ENCODE measurements at regions not wholly inside any gene's neighbourhood (a gene's known extent, or its start where the extent isn't known, plus 50 kb on each side); places are given as distances from the start of the nearest gene placed in this dataset.

GRCh38 chr2:145007960-145008263 lies 488.0 kb upstream of the ZEB2 start:
- in situ Hi-C loops (cut with MboI; ENCODE audit: low pct_unique_long_range_greater_than_20kb, low sequenced_read_pairs, unreplicated experiment), result no loop called here
- TF ChIP-seq, protein P1, sequence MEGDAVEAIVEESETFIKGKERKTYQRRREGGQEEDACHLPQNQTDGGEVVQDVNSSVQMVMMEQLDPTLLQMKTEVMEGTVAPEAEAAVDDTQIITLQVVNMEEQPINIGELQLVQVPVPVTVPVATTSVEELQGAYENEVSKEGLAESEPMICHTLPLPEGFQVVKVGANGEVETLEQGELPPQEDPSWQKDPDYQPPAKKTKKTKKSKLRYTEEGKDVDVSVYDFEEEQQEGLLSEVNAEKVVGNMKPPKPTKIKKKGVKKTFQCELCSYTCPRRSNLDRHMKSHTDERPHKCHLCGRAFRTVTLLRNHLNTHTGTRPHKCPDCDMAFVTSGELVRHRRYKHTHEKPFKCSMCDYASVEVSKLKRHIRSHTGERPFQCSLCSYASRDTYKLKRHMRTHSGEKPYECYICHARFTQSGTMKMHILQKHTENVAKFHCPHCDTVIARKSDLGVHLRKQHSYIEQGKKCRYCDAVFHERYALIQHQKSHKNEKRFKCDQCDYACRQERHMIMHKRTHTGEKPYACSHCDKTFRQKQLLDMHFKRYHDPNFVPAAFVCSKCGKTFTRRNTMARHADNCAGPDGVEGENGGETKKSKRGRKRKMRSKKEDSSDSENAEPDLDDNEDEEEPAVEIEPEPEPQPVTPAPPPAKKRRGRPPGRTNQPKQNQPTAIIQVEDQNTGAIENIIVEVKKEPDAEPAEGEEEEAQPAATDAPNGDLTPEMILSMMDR (IDR thresholded peaks at IDR 0.05; ENCODE audit: extremely low read depth, insufficient read depth, missing control alignments), result no peak
- no peak for DNase-seq (ENCODE audit: low spot score)

DNA sequence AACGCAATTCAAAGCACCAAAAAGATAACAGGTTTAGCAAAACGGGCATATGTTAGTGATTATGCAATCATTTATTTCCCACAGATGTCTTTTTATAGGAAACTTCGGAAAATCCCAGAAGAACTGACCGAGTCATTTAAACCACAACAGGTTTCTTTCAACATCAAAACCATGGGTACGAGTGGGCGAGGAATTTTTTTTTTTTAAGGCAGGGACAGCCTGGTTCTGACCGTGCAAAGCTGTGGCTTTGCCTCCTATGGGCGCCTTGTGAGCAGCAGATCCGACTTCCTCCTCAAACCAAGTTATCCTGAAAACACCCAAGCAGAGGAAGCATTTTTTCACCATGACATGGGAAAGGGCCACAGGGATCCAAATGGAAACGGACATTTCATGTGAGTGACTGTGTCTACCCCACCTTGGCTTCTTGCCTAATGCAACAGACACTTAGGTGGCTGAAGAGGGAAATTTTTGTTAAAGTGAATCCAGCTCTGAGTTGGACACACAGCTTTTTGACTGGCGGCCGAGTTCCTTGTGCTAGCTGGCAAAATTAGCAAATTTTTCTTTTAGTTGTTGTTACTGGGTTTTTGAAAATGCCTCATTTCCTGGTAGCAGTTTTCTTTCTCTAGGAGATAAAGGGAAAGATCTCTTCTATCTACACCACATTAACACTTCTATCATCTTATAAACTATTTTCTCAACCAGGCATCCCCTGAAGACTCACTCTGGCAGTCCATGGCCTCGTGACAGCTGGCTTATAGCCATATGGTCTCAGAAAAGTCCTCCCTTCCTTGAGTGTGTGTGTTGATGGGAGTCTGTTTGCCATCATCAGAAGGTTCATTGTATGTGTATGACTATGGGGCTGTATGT lies 487.4 kb upstream of the ZEB2 start:
- in situ Hi-C loops (cut with MboI; ENCODE audit: low pct_unique_long_range_greater_than_20kb, low sequenced_read_pairs, unreplicated experiment), result no loop called here
- DNase-seq (ENCODE audit: low spot score), result no peak
- TF ChIP-seq, protein P1 (IDR thresholded peaks at IDR 0.05; ENCODE audit: extremely low read depth, insufficient read depth, missing control alignments), result no peak

DNA sequence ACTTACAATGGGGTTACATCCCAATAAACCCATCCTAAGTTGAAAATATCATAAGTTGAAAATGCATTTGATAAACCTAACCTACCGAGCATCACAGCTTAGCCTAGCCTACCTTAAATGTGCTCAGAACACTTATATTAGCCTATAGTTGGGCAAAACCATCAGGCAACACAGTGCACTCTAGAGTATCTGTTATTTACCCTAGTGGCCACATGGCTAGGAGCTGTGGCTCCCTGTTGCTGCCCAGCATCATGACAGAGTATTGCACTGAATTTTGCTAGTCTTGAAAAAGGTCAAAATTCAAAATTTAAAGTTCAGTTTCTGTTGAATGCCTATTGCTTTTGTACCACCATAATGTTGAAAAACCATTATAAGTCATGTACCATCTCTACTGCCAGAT lies 482.7 kb upstream of the ZEB2 start:
- in situ Hi-C loops (cut with MboI; ENCODE audit: low pct_unique_long_range_greater_than_20kb, low sequenced_read_pairs, unreplicated experiment), result no loop called here
- DNase-seq (ENCODE audit: low spot score), result no peak
- TF ChIP-seq, protein P1 (IDR thresholded peaks at IDR 0.05; ENCODE audit: extremely low read depth, insufficient read depth, missing control alignments), result no peak

DNA sequence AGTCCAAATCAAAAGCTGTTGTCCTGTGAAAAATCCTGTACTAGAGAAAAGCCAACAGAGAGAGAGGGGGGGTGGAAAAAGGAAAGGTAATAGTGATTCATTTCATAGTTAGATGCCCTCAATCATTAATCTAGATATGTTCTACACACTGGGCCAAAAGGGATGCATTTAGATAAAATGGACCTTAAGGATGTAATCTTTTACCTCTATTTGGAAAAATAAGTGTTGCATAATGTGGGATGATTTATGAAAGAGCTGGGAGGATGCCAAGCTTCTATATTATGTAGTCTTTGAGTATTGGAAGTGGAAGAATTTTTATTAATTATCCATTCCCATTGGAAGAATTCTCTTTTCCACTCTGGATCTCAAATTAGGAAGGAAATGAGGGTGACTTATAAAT lies 480.5 kb upstream of the ZEB2 start:
- TF ChIP-seq, protein P1 (IDR thresholded peaks at IDR 0.05; ENCODE audit: extremely low read depth, insufficient read depth, missing control alignments), result no peak
- DNase-seq (ENCODE audit: low spot score), result no peak
- in situ Hi-C loops (cut with MboI; ENCODE audit: low pct_unique_long_range_greater_than_20kb, low sequenced_read_pairs, unreplicated experiment), result no loop called here

DNA sequence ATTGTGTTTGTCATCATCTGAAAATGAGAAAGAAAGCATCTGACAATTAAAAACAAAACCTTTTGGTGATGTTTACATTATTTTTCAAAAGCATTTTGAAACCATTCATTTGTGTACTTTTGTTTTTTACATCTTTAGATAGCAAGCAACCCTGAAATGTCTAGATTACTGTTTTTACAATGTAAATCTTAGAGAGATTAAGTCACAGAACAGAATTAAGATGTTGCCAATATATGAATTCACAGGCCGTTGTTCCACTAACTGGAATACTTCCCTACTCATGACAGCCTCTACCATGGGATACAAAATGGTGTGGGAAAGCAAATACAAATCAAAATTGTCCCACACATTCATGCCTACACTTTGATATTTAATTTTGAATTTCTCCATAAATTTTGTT lies 480.0 kb upstream of the ZEB2 start:
- TF ChIP-seq, protein P1 (IDR thresholded peaks at IDR 0.05; ENCODE audit: extremely low read depth, insufficient read depth, missing control alignments), result no peak
- in situ Hi-C loops (cut with MboI; ENCODE audit: low pct_unique_long_range_greater_than_20kb, low sequenced_read_pairs, unreplicated experiment), result no loop called here

GRCh38 chr2:144999071-144999875 lies 479.4 kb upstream of the ZEB2 start:
- TF ChIP-seq, protein P1 (IDR thresholded peaks at IDR 0.05; ENCODE audit: extremely low read depth, insufficient read depth, missing control alignments), result no peak
- in situ Hi-C loops (cut with MboI; ENCODE audit: low pct_unique_long_range_greater_than_20kb, low sequenced_read_pairs, unreplicated experiment), result no loop called here
- DNase-seq (ENCODE audit: low spot score), result no peak

More for the DNA sequence above, 480.0 kb upstream of the ZEB2 start:
- no peak for DNase-seq (ENCODE audit: low spot score)

Data from GM13977 (cell line).